Right hindlimb (tissue), 1 donor: ENCODE measurements at regions not wholly inside any gene's neighbourhood (a gene's known extent, or its start where the extent isn't known, plus 50 kb on each side); places are given as distances from the start of the nearest gene placed in this dataset.
"Not testable (repeated sequence)": the region's sequence is repeated elsewhere in the genome, so short reads cannot be mapped to it uniquely, and the experiment has no call there.

Experiments used
- DNase-seq: peaks from one replicate; pipeline ENCODE4 v3.0.0-alpha.2; 2018

DNA sequence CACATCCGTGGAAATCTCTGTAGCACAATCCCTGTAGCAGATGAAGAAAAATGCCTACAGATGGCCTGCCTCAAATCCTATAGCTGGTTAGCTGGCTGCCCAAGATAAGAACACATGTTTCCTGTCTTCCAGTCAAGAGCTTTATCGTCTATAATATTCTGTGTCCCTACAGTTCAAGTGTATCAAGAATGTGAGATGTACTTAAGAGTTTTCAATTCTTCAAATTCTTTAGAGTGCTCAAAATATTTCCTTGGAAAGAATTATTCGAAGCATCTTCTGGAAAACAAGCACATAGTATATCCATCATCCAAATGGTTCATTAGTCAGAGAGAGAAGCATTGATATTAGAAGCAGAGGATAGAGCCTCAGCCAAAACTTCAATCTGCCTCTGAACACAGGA, 239.8 kb downstream of the COG6 start:
- no peak for DNase-seq

DNA sequence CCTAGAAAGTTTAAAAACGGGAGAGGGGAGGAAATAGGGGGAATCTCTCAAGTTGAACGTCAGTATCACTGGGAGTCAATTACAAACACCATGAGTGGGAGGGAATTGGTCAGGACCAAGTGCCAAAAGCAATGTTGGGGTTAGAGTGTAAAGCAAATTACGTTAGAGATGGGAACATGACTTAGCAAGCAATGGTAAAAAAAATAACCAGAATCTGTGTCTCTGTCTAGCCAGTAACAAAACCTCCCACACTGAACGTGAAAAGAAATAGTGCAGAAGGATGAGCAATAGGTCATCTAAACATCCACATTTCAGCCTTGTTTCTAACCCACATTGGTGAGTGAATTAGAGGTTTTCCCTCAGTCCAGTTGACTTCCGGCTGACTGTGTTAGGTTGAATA, 242.2 kb downstream of the COG6 start:
- no peak for DNase-seq

DNA sequence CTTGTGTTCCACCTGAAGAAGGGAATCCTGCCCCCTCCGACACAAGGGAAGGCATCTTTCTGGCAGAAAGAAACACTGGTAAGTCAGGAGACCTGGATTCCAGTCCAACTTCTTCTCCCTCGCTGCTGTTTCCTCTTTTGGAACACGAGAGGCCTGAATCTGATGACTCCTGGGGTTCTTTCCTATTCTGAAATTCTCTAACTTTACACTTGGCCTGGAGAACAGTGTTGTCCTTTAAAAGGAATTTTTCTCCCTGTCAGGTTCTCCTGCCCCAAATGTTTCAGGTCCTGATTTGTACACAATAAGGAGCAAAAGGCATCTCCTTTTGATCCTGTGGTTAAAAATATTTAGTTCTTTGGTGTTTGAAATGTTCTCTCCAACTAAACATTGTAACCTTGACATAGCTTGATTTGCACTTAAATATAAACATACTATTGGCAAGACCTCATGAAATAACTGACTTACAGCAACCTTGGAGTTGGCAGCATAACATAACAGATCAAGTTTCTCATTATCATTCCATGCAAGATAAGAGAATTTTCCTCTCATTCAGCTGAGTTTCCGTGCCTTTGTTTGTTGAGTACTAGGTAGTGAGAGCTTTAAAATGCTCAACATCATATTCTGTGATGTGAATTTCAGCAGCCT, 244.8 kb downstream of the COG6 start:
- no peak for DNase-seq

DNA sequence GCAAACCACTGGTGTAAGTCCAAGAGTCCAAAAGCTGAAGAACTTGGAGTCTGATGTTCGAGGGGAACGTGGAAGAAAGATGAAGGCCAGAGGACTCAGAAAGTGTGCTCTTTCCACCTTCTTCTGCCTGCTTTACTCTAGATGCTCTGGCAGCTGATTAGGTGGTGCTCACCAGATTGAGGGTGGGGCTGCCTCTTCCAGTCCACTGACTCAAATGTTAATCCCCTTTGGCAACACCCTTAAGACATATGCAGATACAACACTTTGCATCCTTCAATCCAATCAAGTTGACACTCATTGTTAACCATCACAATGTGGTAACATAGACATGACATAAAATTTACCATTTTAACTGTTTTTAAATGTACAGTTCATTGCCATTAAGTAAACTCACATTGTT, 249.5 kb downstream of the COG6 start:
- DNase-seq: no peak

DNA sequence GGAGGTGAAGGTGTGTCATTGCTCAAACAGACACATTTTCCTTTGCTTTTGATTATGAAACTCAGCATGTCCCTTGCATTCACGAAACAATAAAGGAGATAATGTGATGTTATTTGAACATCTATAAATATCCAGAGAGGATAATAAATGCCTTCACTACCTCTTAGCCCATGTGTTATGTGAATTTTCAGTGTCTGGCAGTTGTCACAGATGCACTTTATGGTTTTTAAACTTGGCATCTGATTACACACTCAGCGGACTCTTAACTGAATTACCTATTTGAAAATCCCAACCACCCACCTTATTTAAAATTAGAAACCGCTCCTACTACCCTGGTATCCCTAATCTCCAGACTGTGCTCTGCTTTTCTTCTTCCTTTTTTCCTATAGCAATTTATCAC, 254.2 kb downstream of the COG6 start:
- DNase-seq: no peak

DNA sequence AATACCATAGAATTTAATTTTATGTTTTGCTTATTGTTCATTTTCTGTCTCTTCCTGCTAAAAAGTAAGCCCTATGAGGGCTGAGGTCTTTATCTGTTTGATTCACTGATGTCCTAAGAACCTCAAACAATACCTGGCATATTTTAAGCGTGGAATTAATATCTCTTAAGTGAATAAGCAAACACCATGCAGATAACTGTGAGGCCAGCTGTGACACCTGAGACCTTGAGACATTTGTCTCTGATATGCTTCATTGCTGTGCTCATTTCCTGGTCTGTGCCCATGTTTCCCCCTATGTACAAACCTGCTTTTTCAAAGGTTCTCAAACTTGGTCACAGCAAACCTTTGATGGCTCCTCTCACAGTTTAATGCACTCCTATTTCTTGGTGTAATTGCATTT, 254.6 kb downstream of the COG6 start:
- no peak for DNase-seq

DNA sequence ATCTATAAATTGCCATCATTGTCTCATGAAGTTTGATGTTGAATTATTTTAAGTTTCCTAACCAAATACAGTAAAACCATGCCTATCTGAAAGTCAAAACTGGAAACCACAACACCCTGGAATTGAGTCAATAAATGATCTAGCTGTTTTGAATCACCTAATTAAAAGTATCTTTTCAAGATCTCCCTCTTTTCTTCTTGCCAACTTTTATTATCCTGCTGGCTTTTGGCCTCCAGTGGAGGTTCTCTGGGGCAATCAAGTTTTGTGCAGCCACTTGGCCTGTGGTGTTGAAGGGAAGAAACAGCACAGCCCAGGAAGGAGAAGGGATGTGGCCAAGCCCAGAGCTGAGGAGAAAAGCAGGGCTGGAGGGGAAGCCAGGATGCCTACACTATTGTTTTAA, 255.4 kb downstream of the COG6 start:
- no peak for DNase-seq

DNA sequence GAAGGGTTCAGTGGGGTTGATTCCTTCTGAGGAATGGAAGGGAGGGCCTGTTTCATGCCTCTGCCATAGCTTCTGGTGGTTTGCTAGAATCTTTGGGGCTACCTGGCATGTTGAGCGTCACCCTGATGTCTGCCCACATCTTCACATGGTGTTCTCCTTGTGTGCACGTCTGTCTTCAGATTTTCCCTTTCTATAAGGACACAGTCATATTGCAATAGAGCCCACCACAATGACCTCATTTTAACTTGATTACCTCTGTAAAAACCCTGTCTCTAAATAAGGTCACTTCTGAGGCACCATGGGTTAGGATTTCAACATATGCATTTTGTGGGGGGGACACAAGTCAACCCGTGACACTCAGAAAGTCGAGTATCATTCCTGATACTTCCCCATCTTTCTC, 257.9 kb downstream of the COG6 start:
- no peak for DNase-seq

DNA sequence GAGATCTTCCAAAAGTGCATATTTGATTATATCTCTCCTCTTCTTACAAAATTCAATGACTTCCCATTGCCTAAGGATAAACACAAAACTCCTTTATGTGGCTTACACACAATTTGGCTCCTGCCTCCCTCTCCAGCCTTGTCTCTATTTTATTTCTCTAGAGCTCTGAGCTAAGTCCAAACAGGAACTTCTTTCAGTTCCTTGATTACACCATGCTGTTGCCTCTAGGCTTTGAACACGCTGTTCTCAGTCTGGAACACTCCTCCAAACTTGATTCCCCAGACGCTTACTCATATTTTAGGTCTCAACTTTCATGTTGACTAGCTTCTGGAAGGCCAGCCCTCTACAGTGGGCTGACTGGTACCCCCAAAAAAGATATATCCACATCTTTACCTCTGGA, 258.5 kb downstream of the COG6 start:
- DNase-seq: no peak

DNA sequence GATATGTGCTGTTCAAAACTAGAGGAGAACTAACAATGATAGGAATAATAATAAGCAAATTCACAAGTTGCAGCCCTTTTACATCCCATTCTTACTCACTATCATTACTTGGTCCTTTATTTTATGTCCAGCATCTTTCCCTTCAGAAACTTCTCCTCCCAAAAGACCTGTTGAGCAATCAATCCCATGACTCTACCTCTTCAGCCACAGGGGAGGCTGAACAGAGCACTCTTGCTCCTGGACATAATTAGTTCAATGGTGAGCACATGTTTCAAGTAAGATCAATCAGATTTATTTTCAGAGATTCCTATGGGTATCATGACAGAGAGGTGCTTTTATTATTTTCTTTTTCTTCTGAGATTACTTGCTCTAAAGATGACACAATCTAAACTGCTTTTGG, 260.0 kb downstream of the COG6 start:
- no peak for DNase-seq

DNA sequence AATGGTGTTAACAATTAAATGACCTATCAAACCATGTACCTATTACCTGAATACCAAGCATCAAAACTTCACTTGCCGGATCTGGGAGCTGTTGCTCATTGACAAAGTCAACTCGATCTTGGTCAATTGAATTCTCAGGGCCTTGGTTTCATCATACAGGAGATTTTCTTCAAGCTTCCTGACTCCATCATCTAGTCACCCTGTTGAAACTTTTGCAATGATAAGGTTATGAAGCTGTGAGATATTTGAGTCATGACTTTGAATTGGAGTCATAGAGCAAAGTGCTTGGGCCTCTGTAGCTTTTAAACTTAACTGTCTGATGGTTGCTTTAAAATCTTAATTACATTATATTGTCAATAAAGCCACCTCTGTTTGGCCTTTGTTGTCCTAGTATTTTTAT, 260.9 kb downstream of the COG6 start:
- DNase-seq: no peak

DNA sequence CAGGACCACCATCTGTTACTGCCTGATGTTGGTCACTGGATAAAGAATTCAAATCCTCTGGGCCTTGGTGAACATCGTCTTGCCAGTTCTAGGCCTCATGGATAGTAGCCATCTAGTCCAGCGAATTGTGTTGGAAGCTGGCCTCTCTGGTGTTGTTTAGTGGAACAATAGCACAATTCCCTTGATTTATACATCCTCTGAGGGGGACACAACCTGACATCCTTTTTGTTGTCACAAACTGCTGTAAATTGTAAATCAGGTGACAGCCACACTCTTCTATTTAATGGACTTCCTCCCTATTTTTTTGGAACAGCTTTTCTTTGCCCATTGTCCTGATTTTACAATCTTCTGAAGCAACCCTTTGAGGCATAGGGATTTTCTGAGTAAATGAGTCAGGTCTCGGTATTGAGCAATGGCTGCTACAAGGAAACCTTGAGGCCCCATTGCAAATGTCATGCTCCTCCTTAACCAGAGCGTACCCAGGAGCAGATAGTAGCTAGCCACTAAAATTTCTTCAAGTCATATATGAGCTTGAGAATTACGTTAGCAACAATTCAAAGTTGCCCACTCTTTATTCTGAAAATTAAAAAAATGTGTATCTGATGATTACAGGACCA, 263.3 kb downstream of the COG6 start:
- no peak for DNase-seq

DNA sequence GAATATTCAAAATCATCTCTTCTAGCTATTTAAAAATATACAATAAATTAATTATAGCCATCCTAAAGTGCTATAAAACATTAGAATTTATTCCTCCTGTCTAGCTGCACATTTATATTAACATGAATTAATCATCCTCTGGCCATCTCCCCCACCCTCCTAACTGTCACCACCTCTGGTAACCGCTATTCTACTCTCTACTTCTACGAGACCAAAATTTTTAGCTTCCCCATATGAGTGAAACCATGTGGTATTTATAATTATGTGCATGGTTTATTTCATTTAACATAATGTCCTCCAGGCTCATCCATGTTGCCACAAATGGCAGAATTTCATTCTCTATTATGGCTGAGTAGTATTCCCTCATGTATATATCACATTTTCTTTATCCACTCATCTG, 265.2 kb downstream of the COG6 start:
- no peak for DNase-seq

DNA sequence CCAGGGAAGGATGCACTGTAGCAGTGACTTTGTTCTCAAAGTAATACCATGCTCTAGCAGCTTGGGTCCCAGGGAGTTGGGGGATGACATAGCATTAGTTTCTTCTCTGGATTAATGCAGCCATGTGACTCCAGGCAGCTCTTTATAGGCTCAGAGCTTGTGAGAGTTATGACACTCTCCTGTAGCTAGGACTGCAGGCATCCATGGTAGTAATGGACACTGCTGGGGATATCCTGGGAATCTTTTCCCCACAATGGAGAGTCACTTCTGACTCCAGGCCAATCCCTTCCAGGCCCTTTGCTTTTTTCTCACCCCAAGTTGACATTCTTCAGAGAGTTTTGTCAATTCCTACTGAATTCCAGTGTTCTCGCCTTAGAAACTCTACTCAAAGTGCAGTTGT, 270.9 kb downstream of the COG6 start:
- no peak for DNase-seq

DNA sequence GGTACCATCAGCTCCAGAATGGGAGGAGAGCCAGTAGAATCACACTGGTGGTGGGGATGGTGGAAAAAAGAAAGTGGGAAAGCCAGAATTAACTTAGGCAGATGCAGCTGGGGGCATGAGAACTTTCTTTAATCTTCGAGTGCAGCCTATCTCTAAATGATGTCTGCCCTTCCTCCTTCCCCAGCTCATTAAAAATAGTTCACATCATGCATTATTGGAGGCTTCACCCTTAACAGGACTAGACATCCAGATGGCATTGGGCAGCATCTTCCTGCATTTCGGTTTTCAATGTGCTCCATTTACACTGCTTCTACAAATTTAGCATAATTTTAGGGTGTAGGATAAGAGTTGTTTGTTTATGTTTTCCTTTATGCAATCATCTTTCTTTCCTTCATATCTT, 272.8 kb downstream of the COG6 start:
- DNase-seq: no peak

DNA sequence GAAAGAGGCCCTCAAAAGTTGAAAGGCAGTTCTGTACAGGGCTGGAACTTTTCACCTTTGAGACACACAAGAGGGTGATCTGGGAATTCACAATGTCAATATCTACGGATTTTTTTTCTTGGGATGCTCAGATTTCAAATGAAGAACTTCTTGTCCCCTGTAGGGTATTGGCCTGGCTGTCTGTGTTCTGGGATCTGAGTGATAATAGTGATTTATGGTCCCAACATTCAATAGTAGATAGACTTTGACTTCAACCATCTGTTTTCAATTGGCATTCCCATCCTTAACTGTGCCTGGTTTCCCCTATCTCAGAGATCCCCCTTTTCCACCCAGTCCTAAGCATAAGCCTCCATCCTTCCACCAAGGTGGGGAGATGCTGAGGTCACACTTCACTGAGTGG, 274.1 kb downstream of the COG6 start:
- DNase-seq: no peak

DNA sequence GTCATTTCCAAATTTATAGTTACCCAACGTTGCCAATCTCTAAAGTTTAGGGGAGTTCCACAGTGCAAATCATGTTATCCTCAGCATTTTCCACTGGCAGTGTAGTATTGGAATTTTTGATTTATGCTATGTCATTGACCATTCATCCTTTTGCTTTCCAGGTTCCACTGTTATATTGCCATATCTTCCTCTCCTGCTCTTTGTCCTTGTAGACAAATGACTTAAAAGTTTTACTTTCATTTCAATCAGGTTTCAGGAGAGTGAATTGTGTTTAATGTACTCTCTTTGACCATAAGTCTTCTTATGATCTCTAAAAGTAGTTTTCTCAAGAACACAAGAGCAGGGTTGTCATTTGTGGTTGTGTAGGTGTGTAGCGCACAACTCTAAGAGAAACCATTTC, 274.6 kb downstream of the COG6 start:
- DNase-seq: no peak

DNA sequence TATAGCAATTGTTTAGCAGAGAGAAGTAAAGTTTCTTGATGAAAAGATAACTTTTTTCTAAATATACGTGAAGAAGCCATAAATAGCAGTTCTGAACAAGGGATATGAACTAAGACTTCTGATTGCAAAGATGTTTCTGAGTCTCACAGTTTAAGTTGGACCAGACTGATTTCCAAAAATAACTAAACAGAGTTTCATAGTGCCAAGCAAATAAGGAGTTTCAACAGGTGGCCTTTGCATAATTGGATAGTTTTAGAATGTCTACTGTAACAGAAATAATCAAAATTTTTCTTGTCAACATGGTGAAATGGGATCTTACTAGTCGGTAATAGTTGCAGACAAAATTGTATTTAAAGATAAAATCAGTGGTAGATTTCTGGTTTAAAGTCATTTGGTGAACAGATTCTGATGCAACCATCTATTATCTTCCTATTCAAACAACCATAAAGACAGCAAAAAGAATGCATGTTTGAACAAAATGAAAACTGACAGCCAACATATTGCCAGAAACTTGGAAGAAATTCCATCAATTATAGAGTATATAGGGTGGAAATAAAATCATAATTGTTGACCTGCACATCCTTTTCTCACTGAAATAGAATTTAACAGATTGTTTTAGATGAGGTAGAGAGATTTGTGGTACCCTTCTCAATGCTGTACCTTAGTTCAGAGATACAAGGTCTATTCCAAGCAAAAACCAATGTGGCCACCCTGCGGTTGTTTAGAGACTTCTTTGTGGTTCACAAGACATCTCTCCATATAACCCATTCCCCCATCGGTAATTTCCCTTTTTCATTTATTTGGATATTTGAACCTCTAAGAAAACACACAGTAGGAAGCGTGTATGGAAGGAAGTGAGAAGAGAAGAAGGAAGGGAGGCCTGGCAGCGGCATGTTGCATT, 275.3 kb downstream of the COG6 start:
- DNase-seq: no peak

DNA sequence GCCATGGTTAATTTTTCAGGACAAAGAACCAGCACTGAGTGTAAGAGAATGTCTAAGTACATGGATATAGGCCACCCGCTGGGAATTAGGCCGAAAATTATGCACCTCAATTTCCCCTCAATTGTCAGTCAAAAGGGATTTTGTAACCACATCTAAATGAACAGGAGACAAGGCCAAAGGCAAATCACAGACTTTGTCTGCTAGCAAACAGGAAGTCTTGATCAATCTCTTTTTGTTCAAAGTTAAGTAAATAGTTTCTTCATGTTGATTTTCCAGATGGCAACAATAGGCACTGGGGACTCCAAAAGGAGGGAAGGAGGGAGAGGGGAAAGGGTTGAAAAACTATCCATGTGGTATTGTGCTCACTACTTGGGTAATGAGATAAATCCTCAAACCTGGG, 276.0 kb downstream of the COG6 start:
- no peak for DNase-seq

DNA sequence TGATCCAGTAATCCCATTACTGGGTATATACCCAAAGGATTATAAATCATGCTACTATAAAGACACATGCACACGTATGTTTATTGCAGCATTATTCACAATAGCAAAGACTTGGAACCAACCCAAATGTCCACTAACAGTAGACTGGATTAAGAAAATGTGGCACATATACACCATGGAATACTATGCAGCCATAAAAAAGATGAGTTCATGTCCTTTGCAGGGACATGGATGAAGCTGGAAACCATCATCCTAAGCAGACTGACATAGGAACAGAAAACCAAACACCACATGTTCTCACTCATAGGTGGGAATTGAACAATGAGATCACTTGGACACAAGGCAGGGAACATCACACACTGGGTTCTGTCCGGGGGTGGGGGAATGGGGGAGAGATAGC, 277.1 kb downstream of the COG6 start:
- DNase-seq: not testable (repeated sequence)

DNA sequence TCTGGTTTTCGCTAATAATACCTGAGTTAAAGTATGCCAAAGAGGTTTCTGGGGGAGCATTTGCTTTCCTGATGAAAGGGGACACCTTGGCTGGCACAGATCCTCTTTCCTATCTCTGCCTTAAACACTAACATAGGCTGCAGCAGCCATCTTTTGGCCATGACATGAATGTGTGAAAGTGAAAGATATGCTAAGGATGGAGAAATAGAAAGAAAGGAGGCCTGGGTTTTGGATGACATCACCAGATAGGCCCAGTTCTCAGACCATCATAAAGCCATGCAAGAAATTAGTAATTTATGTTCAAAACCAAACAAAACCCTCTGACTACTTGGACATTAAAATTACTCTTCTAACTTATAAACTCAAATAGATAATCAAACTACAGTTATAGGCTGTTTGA, 279.7 kb downstream of the COG6 start:
- DNase-seq: no peak

DNA sequence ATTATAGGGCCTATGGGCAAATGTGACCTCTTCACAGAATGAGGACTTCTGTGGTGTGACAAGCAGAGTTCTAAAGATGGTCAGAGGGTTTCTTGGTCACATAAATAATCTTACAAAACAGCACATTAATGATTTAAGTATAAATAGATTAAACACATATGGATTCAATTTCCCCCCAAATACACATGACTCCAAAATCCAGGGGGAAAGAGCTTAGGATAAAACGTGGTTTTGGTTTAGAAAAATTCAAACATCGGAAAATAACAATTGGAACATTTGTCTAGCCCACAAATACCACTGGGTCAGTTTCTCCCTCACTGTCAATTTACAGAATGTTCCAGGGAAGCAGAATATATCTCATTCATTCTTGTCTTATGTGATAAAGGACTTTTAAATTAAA, 283.1 kb downstream of the COG6 start:
- no peak for DNase-seq

DNA sequence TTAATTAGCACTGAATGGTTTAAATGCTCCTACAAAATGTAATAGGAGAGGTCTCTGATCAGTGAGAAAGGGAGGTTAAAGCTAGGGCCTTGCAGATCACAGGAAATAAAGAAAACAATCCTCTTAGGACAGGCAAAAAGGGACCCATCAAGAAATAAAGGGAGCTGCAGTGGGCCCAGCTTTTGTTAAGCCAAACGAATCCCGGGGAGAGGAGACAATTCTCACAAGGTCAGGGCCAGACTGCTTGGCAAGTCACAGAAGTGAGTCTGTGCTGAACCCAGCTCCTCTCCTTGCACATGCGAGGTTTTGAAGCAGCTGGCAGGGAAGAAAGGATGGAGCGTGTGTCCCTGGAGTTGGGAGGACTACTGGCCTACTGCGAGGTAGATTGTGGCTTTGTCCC, 285.8 kb downstream of the COG6 start:
- no peak for DNase-seq

DNA sequence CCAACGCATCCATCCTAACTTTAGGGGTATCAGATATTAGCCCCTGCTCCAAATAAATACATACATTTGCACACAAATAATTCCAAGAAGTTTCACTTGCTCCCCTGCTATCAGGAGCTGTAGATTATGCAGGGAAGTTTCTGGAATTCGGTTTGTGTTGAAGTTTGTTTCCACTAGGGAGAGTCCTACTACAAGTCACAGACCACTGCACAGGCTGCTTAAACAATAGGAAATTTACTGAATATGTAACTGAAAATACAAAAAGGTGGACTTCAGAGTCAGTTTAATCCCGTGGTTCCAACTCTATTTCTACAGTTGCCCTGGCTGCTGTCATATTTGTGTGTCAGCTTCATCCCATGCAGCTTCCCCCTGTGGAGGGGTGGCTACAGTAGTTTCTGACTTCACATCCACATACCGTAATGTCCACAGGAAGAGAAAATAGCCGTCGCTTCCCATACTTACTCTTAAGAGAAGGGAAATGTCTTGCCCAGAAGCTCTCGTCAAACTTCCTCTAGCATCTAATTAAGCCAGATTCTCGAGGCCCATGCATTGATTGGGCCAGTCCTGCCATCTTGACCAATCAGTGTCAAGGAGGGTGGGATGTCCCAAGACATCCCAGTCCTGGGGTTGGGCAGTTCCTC, 286.6 kb downstream of the COG6 start:
- DNase-seq: no peak
